ENCODE measurements at regions not wholly inside any gene's neighbourhood (a gene's known extent, or its start where the extent isn't known, plus 50 kb on each side); places are given as distances from the start of the nearest gene placed in this dataset.

DNA sequence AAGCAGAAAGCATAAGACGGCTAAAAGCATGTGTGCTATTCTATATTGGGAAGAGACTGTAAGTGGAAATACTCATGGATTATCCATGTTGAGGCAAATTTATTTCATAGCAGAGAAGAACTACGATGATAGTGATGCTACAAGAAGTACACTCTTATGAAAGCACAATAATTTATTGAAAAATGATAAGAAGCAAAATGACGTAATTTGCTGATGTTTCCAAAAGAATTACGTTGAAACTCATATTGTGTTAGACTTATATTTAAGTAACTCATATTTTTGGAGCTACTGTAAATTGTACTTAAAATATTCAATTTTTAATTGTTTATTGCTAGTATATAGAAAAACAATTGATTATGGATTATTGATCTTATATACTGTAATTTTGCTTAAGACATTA, 1622.5 kb downstream of the REEP3 start:
- Histone ChIP-seq H3K4me3 (no peak overlapping the region), H3K36me3 (no peaks in the 10 kb centered on the region), H3K9me3 (no peaks in the 10 kb centered on the region), H3K27me3 (no peaks in the 10 kb centered on the region), H3K4me1 (ENCODE audit: insufficient read depth) (no peaks in the 10 kb centered on the region), H3K27ac (no peak overlapping the region)
- intact Hi-C loops (cut with DNase I): no loop called here
- 80 to 87% (median 86%) methylated on average over 4 of the region's 4 CpGs for WGBS, 3 donors
- DNase-seq: no peak
- TF ChIP-seq, protein P1, sequence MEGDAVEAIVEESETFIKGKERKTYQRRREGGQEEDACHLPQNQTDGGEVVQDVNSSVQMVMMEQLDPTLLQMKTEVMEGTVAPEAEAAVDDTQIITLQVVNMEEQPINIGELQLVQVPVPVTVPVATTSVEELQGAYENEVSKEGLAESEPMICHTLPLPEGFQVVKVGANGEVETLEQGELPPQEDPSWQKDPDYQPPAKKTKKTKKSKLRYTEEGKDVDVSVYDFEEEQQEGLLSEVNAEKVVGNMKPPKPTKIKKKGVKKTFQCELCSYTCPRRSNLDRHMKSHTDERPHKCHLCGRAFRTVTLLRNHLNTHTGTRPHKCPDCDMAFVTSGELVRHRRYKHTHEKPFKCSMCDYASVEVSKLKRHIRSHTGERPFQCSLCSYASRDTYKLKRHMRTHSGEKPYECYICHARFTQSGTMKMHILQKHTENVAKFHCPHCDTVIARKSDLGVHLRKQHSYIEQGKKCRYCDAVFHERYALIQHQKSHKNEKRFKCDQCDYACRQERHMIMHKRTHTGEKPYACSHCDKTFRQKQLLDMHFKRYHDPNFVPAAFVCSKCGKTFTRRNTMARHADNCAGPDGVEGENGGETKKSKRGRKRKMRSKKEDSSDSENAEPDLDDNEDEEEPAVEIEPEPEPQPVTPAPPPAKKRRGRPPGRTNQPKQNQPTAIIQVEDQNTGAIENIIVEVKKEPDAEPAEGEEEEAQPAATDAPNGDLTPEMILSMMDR (IDR thresholded peaks at IDR 0.05): no peak
- TF ChIP-seq POLR2A (IDR thresholded peaks at IDR 0.05) (no peak), EP300 (IDR thresholded peaks at IDR 0.05) (no peak)

- TF ChIP-seq, protein P1 (IDR thresholded peaks at IDR 0.05): no peak
- TF ChIP-seq POLR2A (IDR thresholded peaks at IDR 0.05) (no peak), EP300 (IDR thresholded peaks at IDR 0.05) (no peak)
- Histone ChIP-seq H3K27me3 (no peaks in the 10 kb centered on the region), H3K4me3 (no peak overlapping the region), H3K4me1 (ENCODE audit: insufficient read depth) (no peaks in the 10 kb centered on the region), H3K27ac (no peak overlapping the region), H3K36me3 (no peaks in the 10 kb centered on the region), H3K9me3 (no peaks in the 10 kb centered on the region)
- WGBS, 3 donors: 78 to 87% (median 83%) methylated on average over 1 of the region's 1 CpG
- intact Hi-C loops (cut with DNase I): no loop called here
- DNase-seq: no peak
These were observed 1628.7 kb downstream of the REEP3 start for GRCh38 chr10:65149878-65150277.

- no peak overlapping the region for H3K27ac ChIP-seq
- no peaks in the 10 kb centered on the region for H3K9me3 ChIP-seq
- TF ChIP-seq, protein P1 (IDR thresholded peaks at IDR 0.05): no peak
- no peak for TF ChIP-seq EP300 (IDR thresholded peaks at IDR 0.05)
- TF ChIP-seq POLR2A (IDR thresholded peaks at IDR 0.05): no peak
- H3K4me3 ChIP-seq: no peak overlapping the region
- no peak for DNase-seq
- H3K27me3 ChIP-seq: no peaks in the 10 kb centered on the region
- 87 to 93% (median 88%) methylated on average over 4 of the region's 4 CpGs for WGBS, 3 donors
- H3K36me3 ChIP-seq: no peaks in the 10 kb centered on the region
- no peaks in the 10 kb centered on the region for H3K4me1 ChIP-seq (ENCODE audit: insufficient read depth)
- intact Hi-C loops (cut with DNase I): no loop called here
These were observed 1645.1 kb downstream of the REEP3 start for GRCh38 chr10:65166272-65166671.

GRCh38 chr10:65172249-65172648, 1651.0 kb downstream of the REEP3 start:
- no peak for TF ChIP-seq EP300 (IDR thresholded peaks at IDR 0.05)
- no peak for TF ChIP-seq POLR2A (IDR thresholded peaks at IDR 0.05)
- TF ChIP-seq, protein P1 (IDR thresholded peaks at IDR 0.05): no peak
- intact Hi-C loops (cut with DNase I): no loop called here

GRCh38 chr10:65176994-65177393, 1655.8 kb downstream of the REEP3 start:
- TF ChIP-seq EP300 (IDR thresholded peaks at IDR 0.05): no peak
- TF ChIP-seq, protein P1 (IDR thresholded peaks at IDR 0.05): no peak
- TF ChIP-seq POLR2A (IDR thresholded peaks at IDR 0.05): no peak
- H3K27ac ChIP-seq: no peak overlapping the region
- intact Hi-C loops (cut with DNase I): no loop called here
- no peaks in the 10 kb centered on the region for H3K9me3 ChIP-seq
- H3K36me3 ChIP-seq: no peaks in the 10 kb centered on the region
- H3K27me3 ChIP-seq: no peaks in the 10 kb centered on the region
- WGBS, 3 donors: 67 to 81% (median 78%) methylated on average over 7 of the region's 7 CpGs
- no peaks in the 10 kb centered on the region for H3K4me1 ChIP-seq (ENCODE audit: insufficient read depth)
- H3K4me3 ChIP-seq: no peak overlapping the region
- no peak for DNase-seq

More at GRCh38 chr10:65172249-65172648, 1651.0 kb downstream of the REEP3 start:
- no peak overlapping the region for H3K27ac ChIP-seq
- no peak for DNase-seq
- H3K4me1 ChIP-seq (ENCODE audit: insufficient read depth): no peaks in the 10 kb centered on the region
- 63 to 78% (median 71%) methylated on average over 2 of the region's 2 CpGs for WGBS, 3 donors
- H3K9me3 ChIP-seq: no peaks in the 10 kb centered on the region
- no peaks in the 10 kb centered on the region for H3K36me3 ChIP-seq
- H3K4me3 ChIP-seq: no peak overlapping the region
- H3K27me3 ChIP-seq: no peaks in the 10 kb centered on the region
